ENCODE measurements at regions not wholly inside any gene's neighbourhood (a gene's known extent, or its start where the extent isn't known, plus 50 kb on each side); places are given as distances from the start of the nearest gene placed in this dataset.

GRCh38 chr6:19039287-19039686 lies 652.1 kb downstream of the RNF144B start:
- no peak for DNase-seq (ENCODE audit: low read depth)
- H3K4me3 ChIP-seq (ENCODE audit: control insufficient read depth, low read depth, low read length), result no peak overlapping the region
- TF ChIP-seq, protein P1, sequence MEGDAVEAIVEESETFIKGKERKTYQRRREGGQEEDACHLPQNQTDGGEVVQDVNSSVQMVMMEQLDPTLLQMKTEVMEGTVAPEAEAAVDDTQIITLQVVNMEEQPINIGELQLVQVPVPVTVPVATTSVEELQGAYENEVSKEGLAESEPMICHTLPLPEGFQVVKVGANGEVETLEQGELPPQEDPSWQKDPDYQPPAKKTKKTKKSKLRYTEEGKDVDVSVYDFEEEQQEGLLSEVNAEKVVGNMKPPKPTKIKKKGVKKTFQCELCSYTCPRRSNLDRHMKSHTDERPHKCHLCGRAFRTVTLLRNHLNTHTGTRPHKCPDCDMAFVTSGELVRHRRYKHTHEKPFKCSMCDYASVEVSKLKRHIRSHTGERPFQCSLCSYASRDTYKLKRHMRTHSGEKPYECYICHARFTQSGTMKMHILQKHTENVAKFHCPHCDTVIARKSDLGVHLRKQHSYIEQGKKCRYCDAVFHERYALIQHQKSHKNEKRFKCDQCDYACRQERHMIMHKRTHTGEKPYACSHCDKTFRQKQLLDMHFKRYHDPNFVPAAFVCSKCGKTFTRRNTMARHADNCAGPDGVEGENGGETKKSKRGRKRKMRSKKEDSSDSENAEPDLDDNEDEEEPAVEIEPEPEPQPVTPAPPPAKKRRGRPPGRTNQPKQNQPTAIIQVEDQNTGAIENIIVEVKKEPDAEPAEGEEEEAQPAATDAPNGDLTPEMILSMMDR (conservative IDR thresholded peaks at IDR 0.05; ENCODE audit: control insufficient read depth, insufficient read depth, low read depth, low read length), result no peak

GRCh38 chr6:19041906-19042305 lies 654.8 kb downstream of the RNF144B start:
- TF ChIP-seq, protein P1 (conservative IDR thresholded peaks at IDR 0.05; ENCODE audit: control insufficient read depth, insufficient read depth, low read depth, low read length), result no peak
- no peak overlapping the region for H3K4me3 ChIP-seq (ENCODE audit: control insufficient read depth, low read depth, low read length)
- DNase-seq (ENCODE audit: low read depth), result no peak

DNA sequence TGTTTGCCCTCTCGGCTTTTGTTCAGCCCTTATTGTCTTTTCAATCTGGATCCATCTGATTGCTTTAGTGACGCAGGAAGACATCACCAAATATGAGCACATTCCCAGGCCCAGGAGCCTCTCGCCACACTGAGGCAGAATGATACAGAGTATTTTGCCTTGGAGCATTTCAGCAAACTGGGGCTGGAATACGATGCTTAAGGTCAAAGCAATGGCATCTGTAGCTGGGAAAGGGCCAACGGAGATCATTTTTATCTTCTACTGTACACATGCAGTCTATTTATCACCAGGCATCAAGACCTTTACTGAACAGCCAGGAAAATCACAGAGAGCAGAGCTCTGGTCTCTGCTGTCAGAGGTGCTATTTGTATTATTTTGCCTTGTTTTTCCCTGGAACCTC lies 655.3 kb downstream of the RNF144B start:
- TF ChIP-seq, protein P1 (conservative IDR thresholded peaks at IDR 0.05; ENCODE audit: control insufficient read depth, insufficient read depth, low read depth, low read length), result no peak
- H3K4me3 ChIP-seq (ENCODE audit: control insufficient read depth, low read depth, low read length), result no peak overlapping the region
- DNase-seq (ENCODE audit: low read depth), result no peak

DNA sequence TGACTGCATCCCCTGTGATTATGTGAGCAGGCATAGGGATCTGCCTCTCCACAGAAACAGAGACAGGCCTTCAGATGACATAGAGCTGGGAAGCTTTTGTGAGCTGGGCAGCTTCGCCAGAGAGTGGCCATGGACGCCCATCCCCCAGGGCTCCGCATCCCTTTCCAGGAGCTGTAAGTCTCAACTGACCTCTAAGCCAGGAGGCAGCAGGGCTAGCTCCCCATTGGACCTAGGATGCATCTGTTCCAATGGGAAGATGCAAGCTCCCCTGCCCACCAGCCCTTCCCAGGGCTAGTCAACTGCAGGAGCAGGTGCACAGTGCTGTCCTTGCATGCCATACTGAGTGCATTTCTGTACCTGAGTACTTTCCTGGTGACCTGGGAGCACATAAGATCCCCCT lies 663.6 kb downstream of the RNF144B start:
- TF ChIP-seq, protein P1 (conservative IDR thresholded peaks at IDR 0.05; ENCODE audit: control insufficient read depth, insufficient read depth, low read depth, low read length), result no peak
- no peak overlapping the region for H3K4me3 ChIP-seq (ENCODE audit: control insufficient read depth, low read depth, low read length)
- no peak for DNase-seq (ENCODE audit: low read depth)

- TF ChIP-seq, protein P1 (conservative IDR thresholded peaks at IDR 0.05; ENCODE audit: control insufficient read depth, insufficient read depth, low read depth, low read length), result no peak
- no peak overlapping the region for H3K4me3 ChIP-seq (ENCODE audit: control insufficient read depth, low read depth, low read length)
- peak; percentile 10 for DNase-seq (ENCODE audit: low read depth)
Observed at GRCh38 chr6:19052219-19052618, 665.1 kb downstream of the RNF144B start.

DNA sequence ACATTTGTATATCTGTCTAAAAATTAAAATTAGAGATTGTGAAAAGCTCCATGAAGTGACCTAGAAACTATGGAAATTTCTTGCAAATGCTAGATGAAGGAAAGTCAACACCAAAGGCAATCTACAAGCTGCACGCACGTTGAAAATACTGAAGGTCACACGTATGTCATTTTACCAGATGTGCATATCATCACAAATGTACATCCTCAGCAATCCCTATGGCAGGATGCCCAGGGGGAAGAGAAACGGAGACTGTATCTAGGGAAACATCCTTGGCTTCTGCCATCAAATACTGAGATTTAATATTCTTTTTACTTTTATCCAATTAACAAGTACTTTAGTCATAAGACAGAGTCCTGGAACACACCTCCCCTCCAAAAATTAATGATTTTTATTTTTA lies 672.0 kb downstream of the RNF144B start:
- TF ChIP-seq, protein P1 (conservative IDR thresholded peaks at IDR 0.05; ENCODE audit: control insufficient read depth, insufficient read depth, low read depth, low read length), result no peak
- H3K4me3 ChIP-seq (ENCODE audit: control insufficient read depth, low read depth, low read length), result no peak overlapping the region
- no peak for DNase-seq (ENCODE audit: low read depth)

DNA sequence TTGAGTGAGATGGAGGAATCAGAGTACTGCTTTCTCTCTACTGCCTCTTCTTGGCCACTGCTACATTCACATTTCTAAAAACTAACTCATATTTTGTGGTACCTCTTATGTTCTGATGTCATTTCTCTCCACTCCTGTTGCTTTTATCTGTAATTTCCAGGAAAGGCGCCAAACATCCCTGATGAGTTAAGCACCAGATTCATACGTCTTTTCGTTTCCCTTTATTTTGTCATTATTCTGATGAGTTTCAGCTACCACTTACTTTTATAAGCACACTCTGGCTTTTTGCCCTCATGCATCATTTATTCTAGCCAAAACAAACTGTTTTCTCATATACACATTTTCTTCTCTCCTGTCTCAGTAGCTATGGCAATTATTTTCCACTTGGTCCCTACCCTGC lies 680.0 kb downstream of the RNF144B start:
- TF ChIP-seq, protein P1 (conservative IDR thresholded peaks at IDR 0.05; ENCODE audit: control insufficient read depth, insufficient read depth, low read depth, low read length), result no peak
- no peak overlapping the region for H3K4me3 ChIP-seq (ENCODE audit: control insufficient read depth, low read depth, low read length)
- DNase-seq (ENCODE audit: low read depth), result no peak

Measured in fibroblast of mammary gland (primary cell).